OCI-LY1 (cell line): ENCODE measurements at regions not wholly inside any gene's neighbourhood (a gene's known extent, or its start where the extent isn't known, plus 50 kb on each side); places are given as distances from the start of the nearest gene placed in this dataset.

Experiments used
- H2AFZ ChIP-seq: fragments of 200-600 bp; sonication (generic), shearing (Covaris generic); 2 replicates; pipeline ENCODE4 v1.6.0; 2014; ENCODE audit warnings: antibody characterized with exemption, mild to moderate bottlenecking, low read length
- H3F3A ChIP-seq: fragments of 200-600 bp; sonication (generic), shearing (Covaris generic); 2 replicates; pipeline ENCODE4 v1.6.0; 2014; ENCODE audit warnings: mild to moderate bottlenecking, antibody characterized with exemption, low read length, moderate library complexity; ENCODE audit not compliant: insufficient read depth
- H3K27ac ChIP-seq: fragments of 200-600 bp; sonication (generic); 2 replicates; pipeline ENCODE4 v1.5.1; 2014; ENCODE audit warnings: low read length, mixed run types, mild to moderate bottlenecking, low read depth; ENCODE audit not compliant: poor library complexity, severe bottlenecking
- H3K27me3 ChIP-seq: fragments of 200-600 bp; sonication (generic); 2 replicates; pipeline ENCODE4 v1.6.0; 2014; ENCODE audit warnings: antibody characterized with exemption, mild to moderate bottlenecking, low read length, moderate library complexity; ENCODE audit not compliant: insufficient read depth
- H3K36me3 ChIP-seq: fragments of 200-600 bp; sonication (generic); 2 replicates; pipeline ENCODE4 v1.6.1; 2014; ENCODE audit warnings: mild to moderate bottlenecking, antibody characterized with exemption, low read length, moderate library complexity, mixed read lengths; ENCODE audit not compliant: insufficient read depth
- H3K4me1 ChIP-seq: fragments of 200-600 bp; sonication (generic); 2 replicates; pipeline ENCODE4 v1.5.1; 2014; ENCODE audit warnings: mild to moderate bottlenecking, low read length, moderate library complexity; ENCODE audit not compliant: insufficient read depth, severe bottlenecking
- H3K4me2 ChIP-seq: fragments of 200-600 bp; sonication (generic), shearing (Covaris generic); 2 replicates; pipeline ENCODE4 v1.6.1; 2014; ENCODE audit warnings: low read length
- H3K4me3 ChIP-seq: fragments of 200-600 bp; sonication (generic); 2 replicates; pipeline ENCODE4 v1.5.1; 2014; ENCODE audit warnings: low read length, low read depth, mild to moderate bottlenecking, mixed read lengths; ENCODE audit not compliant: poor library complexity, severe bottlenecking
- H3K79me2 ChIP-seq: fragments of 200-600 bp; shearing (Covaris generic); 2 replicates; pipeline ENCODE4 v1.6.1; 2016; ENCODE audit warnings: mixed run types, low read length, mixed read lengths; ENCODE audit not compliant: insufficient read depth
- H3K9ac ChIP-seq: fragments of 200-600 bp; sonication (generic), shearing (Covaris generic); 2 replicates; pipeline ENCODE4 v1.6.1; 2014; ENCODE audit warnings: mild to moderate bottlenecking, low read length, mixed read lengths
- H3K9me2 ChIP-seq: fragments of 200-600 bp; sonication (generic), shearing (Covaris generic); 2 replicates; pipeline ENCODE4 v1.6.1; 2014; ENCODE audit warnings: low read depth, mild to moderate bottlenecking, low read length, mixed read lengths
- H3K9me3 ChIP-seq: fragments of 200-600 bp; shearing (Covaris generic); 2 replicates; pipeline ENCODE4 v1.6.1; 2014; ENCODE audit warnings: low read length, mixed read lengths
- H4K20me1 ChIP-seq: fragments of 200-600 bp; sonication (generic), shearing (Covaris generic); 2 replicates; pipeline ENCODE4 v1.6.0; 2016; ENCODE audit warnings: mild to moderate bottlenecking, low read length; ENCODE audit not compliant: insufficient read depth
- CTCF ChIP-seq: fragments of 200-600 bp; sonication (generic), shearing (Covaris generic); IDR thresholded peaks from 2 replicates; pipeline ENCODE4 v1.5.1; 2017; ENCODE audit warnings: mild to moderate bottlenecking, antibody characterized with exemption, low read length, moderate library complexity, mixed read lengths
- EZH2 ChIP-seq: fragments of 200-600 bp; sonication (generic), shearing (Covaris generic); IDR thresholded peaks from 2 replicates; pipeline ENCODE4 v1.8.0; 2017; ENCODE audit warnings: borderline replicate concordance, mixed run types, mild to moderate bottlenecking, antibody characterized with exemption, low read length, moderate library complexity, mixed read lengths

GRCh38 chr6:55088902-55089301, 85.4 kb upstream of the HCRTR2 start:
- Histone ChIP-seq H3K36me3 (no peaks in the 10 kb centered on the region), H3K4me1 (no peaks in the 10 kb centered on the region), H3F3A (no peaks in the 10 kb centered on the region), H3K9me3 (no peaks in the 10 kb centered on the region), H3K79me2 (no peaks in the 10 kb centered on the region), H3K27ac (no peak overlapping the region), H3K4me3 (no peak overlapping the region), H3K9me2 (no peaks in the 10 kb centered on the region), H4K20me1 (no peaks in the 10 kb centered on the region), H3K27me3 (no peaks in the 10 kb centered on the region), H2AFZ (no peak overlapping the region), H3K9ac (no peak overlapping the region), H3K4me2 (no peak overlapping the region)
- TF ChIP-seq EZH2 (no peak), CTCF (no peak)

GRCh38 chr6:55089325-55089724, 85.0 kb upstream of the HCRTR2 start:
- no peaks in the 10 kb centered on the region for H3K27me3 ChIP-seq
- no peak overlapping the region for H3K4me3 ChIP-seq
- H3K79me2 ChIP-seq = no peaks in the 10 kb centered on the region
- H3K4me2 ChIP-seq = no peak overlapping the region
- H4K20me1 ChIP-seq = no peaks in the 10 kb centered on the region
- no peaks in the 10 kb centered on the region for H3K4me1 ChIP-seq
- no peak overlapping the region for H2AFZ ChIP-seq
- H3K9ac ChIP-seq = no peak overlapping the region
- no peaks in the 10 kb centered on the region for H3F3A ChIP-seq
- TF ChIP-seq EZH2 (no peak), CTCF (no peak)
- H3K27ac ChIP-seq = no peak overlapping the region
- no peaks in the 10 kb centered on the region for H3K36me3 ChIP-seq
- H3K9me2 ChIP-seq = no peaks in the 10 kb centered on the region
- H3K9me3 ChIP-seq = no peaks in the 10 kb centered on the region

GRCh38 chr6:55100686-55101085, 73.6 kb upstream of the HCRTR2 start:
- Histone ChIP-seq H3K36me3 (no peaks in the 10 kb centered on the region), H3K4me1 (no peaks in the 10 kb centered on the region), H4K20me1 (no peaks in the 10 kb centered on the region), H3K9me3 (no peaks in the 10 kb centered on the region), H3F3A (no peaks in the 10 kb centered on the region), H3K27ac (no peak overlapping the region), H3K4me2 (no peak overlapping the region), H2AFZ (no peak overlapping the region), H3K4me3 (no peak overlapping the region), H3K9me2 (no peaks in the 10 kb centered on the region), H3K27me3 (no peaks in the 10 kb centered on the region), H3K9ac (no peak overlapping the region), H3K79me2 (no peaks in the 10 kb centered on the region)
- TF ChIP-seq CTCF = no peak
- no peak for TF ChIP-seq EZH2
